ENCODE measurements at regions not wholly inside any gene's neighbourhood (a gene's known extent, or its start where the extent isn't known, plus 50 kb on each side); places are given as distances from the start of the nearest gene placed in this dataset.
"Not testable (repeated sequence)": the region's sequence is repeated elsewhere in the genome, so short reads cannot be mapped to it uniquely, and the experiment has no call there.

- DNase-seq = no peak
Measured at GRCh38 chr7:52233248-52233647, 802.2 kb upstream of the POM121L12 start.

- DNase-seq = no peak
Measured at GRCh38 chr7:52211930-52212329, 823.5 kb upstream of the POM121L12 start.

- DNase-seq = no peak
Measured at GRCh38 chr7:52209614-52210013, 825.8 kb upstream of the POM121L12 start.

- no peak for DNase-seq
Measured at GRCh38 chr7:52197221-52197620, 838.2 kb upstream of the POM121L12 start.

GRCh38 chr7:52195664-52196063 is 839.8 kb upstream of the POM121L12 start:
- DNase-seq = no peak

GRCh38 chr7:52189153-52189778 is 846.2 kb upstream of the POM121L12 start:
- DNase-seq = no peak

GRCh38 chr7:52184006-52184703 is 851.3 kb upstream of the POM121L12 start:
- DNase-seq = no peak

GRCh38 chr7:52179934-52180333 is 855.5 kb upstream of the POM121L12 start:
- no peak for DNase-seq

GRCh38 chr7:52168085-52168484 is 851.5 kb upstream of the COBL start:
- no peak for DNase-seq

- DNase-seq = no peak
Measured at GRCh38 chr7:52163311-52163710, 846.7 kb upstream of the COBL start.

GRCh38 chr7:52161483-52161882 is 844.9 kb upstream of the COBL start:
- no peak for DNase-seq

GRCh38 chr7:52159421-52159820 is 842.8 kb upstream of the COBL start:
- not testable (repeated sequence) for DNase-seq

- DNase-seq = no peak
Measured at GRCh38 chr7:52154382-52154781, 837.8 kb upstream of the COBL start.

GRCh38 chr7:52151559-52151958 is 835.0 kb upstream of the COBL start:
- DNase-seq = no peak

GRCh38 chr7:52150952-52151351 is 834.3 kb upstream of the COBL start:
- no peak for DNase-seq

- DNase-seq = no peak
Measured at GRCh38 chr7:52146871-52147634, 830.4 kb upstream of the COBL start.

GRCh38 chr7:52143219-52143618 is 826.6 kb upstream of the COBL start:
- no peak for DNase-seq

GRCh38 chr7:52140851-52141250 is 824.2 kb upstream of the COBL start:
- no peak for DNase-seq

- no peak for DNase-seq
Measured at GRCh38 chr7:52135403-52135802, 818.8 kb upstream of the COBL start.

- no peak for DNase-seq
Measured at GRCh38 chr7:52129278-52129677, 812.7 kb upstream of the COBL start.

GRCh38 chr7:52120912-52121311 is 804.3 kb upstream of the COBL start:
- DNase-seq = no peak

GRCh38 chr7:52119537-52119936 is 802.9 kb upstream of the COBL start:
- no peak for DNase-seq

- DNase-seq = no peak
Measured at GRCh38 chr7:52114509-52114908, 797.9 kb upstream of the COBL start.

- no peak for DNase-seq
Measured at GRCh38 chr7:52114056-52114455, 797.4 kb upstream of the COBL start.

All from bone marrow (tissue), 2 donors.